ENCODE measurements at regions not wholly inside any gene's neighbourhood (a gene's known extent, or its start where the extent isn't known, plus 50 kb on each side); places are given as distances from the start of the nearest gene placed in this dataset.

DNA sequence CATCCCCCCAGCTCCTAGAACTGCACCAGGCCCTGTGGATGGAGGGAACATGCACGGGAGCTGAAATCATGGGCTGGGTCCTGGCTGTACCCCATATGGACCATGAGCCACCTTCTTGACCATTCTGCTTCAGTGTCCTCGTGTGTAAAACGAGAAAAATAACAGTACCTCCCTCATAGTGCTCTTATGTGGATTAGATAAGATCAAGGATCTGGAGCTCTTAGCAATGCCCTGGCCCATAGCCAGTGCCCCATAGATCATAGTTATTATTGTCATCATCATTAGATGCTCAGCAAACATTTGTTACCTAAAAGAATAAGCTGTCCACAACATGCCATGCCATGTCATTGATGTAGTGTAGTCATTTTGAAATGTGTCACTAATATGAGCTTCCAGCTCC lies 71.3 kb downstream of the SYNE3 start:
- Mint-ChIP-seq H3K9me3 (no peaks in the 10 kb centered on the region), H3K27me3 (no peaks in the 10 kb centered on the region), H3K4me1 (ENCODE audit: low read depth) (peaks cover 23% of the 10 kb centered on the region), H3K4me3 (no peak overlapping the region), H3K36me3 (ENCODE audit: low read depth) (peaks cover 79% of the 10 kb centered on the region), H3K27ac (peak overlapping the region; percentile 79)
- POLR2A ChIA-PET, result interaction anchor here (0.7 to 3.0 kb wide), 5 partner anchors 19 to 89 kb away, joined by 3 to 11 read pairs (median 4); no protein-coding TSS in a partner anchor
- TF ChIP-seq, protein P1, sequence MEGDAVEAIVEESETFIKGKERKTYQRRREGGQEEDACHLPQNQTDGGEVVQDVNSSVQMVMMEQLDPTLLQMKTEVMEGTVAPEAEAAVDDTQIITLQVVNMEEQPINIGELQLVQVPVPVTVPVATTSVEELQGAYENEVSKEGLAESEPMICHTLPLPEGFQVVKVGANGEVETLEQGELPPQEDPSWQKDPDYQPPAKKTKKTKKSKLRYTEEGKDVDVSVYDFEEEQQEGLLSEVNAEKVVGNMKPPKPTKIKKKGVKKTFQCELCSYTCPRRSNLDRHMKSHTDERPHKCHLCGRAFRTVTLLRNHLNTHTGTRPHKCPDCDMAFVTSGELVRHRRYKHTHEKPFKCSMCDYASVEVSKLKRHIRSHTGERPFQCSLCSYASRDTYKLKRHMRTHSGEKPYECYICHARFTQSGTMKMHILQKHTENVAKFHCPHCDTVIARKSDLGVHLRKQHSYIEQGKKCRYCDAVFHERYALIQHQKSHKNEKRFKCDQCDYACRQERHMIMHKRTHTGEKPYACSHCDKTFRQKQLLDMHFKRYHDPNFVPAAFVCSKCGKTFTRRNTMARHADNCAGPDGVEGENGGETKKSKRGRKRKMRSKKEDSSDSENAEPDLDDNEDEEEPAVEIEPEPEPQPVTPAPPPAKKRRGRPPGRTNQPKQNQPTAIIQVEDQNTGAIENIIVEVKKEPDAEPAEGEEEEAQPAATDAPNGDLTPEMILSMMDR (IDR thresholded peaks at IDR 0.05), result no peak
- Histone ChIP-seq H3K36me3 (ENCODE audit: insufficient read depth, low read length) (peaks cover 68% of the 10 kb centered on the region), H3K27ac (ENCODE audit: low read depth in 1 of 2, low read length in 2 of 2) (peak overlapping the region in 1 of 2 donors; percentile 4), H3K27me3 (ENCODE audit: control insufficient read depth in 1 of 2, insufficient read depth in 2 of 2, low read length in 2 of 2) (no peaks in the 10 kb centered on the region), H3K4me1 (ENCODE audit: insufficient read depth, low read length) (peaks cover 8% of the 10 kb centered on the region), H3K9me3 (ENCODE audit: control insufficient read depth in 1 of 2, insufficient read depth in 1 of 2, low read length in 2 of 2) (no peaks in the 10 kb centered on the region), H3K4me3 (ENCODE audit: low read length) (no peak overlapping the region)
- intact Hi-C loops (cut with DNase I, micrococcal nuclease), result no loop called here
- CTCF ChIA-PET, result interaction anchor here (3.0 kb wide), 1 partner anchor 82 kb away, joined by 17 read pairs; no protein-coding TSS in a partner anchor
- DNase-seq, result no peak
- no peak for ATAC-seq (ENCODE audit: poor library complexity)

DNA sequence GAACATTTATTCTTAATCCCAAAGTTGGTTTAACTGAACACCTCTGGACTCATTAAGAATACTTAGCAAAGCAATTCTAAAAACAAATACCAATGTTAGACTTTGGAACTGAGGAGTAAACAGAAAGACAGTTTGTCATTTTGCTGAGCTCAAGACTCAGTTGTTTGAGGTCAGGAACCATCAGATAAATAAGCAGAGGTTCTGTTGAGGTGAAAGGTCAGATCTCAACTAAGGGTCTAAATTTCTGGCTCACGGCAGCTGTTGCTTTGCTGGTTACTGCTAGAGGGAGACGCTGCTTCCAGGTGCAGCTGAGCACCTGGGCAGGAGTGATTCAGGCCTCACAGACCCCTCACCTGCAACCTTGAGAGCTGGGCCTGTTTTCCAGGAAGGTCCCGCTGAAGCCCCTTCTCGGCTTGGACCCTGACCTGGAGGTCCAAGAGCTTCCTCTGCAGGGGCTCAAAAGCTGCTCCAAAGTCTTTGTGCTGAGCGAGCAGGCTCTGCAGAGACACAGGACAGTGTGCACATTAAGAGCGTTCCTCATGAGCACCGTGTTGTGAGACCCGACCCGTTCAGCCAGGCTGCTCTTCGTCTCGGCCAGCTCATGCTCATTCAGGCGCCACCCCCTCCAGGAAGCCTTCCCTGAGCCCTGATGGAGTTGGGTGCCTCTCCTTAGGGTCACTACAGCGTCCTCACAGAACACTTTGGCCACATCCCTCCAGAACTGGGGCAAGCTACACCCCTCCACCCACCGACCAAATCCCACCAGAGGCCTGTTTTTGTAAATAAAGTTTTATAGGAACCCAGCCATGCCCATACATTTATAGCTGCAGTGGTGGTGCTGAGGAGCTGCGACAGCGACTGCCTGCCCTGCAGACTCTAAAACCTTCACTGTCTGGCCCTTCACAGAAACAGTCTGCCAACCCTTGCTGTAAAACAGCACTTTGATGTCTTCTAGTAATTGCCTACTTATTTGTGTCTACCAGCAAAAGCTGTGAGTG lies 72.0 kb downstream of the SYNE3 start:
- H3K27ac ChIP-seq (ENCODE audit: low read depth in 1 of 2, low read length in 2 of 2), result peak overlapping the region in 1 of 2 donors; percentile 4
- no peaks in the 10 kb centered on the region for H3K27me3 ChIP-seq (ENCODE audit: control insufficient read depth in 1 of 2, insufficient read depth in 2 of 2, low read length in 2 of 2)
- Mint-ChIP-seq H3K27me3 (no peaks in the 10 kb centered on the region), H3K36me3 (ENCODE audit: low read depth) (peaks cover 74% of the 10 kb centered on the region), H3K27ac (peak overlapping the region; percentile 79), H3K4me1 (ENCODE audit: low read depth) (peaks cover 23% of the 10 kb centered on the region), H3K4me3 (no peak overlapping the region), H3K9me3 (no peaks in the 10 kb centered on the region)
- H3K4me1 ChIP-seq (ENCODE audit: insufficient read depth, low read length), result peaks cover 8% of the 10 kb centered on the region
- H3K4me3 ChIP-seq (ENCODE audit: low read length), result no peak overlapping the region
- ChIA-PET POLR2A (interaction anchor here (0.6 to 3.0 kb wide), 6 partner anchors 19 to 91 kb away, joined by 3 to 11 read pairs (median 3); partner anchors contain the start of gene GLRX5), CTCF (interaction anchor here (3.0 kb wide), 1 partner anchor 83 kb away, joined by 17 read pairs; no protein-coding TSS in a partner anchor)
- DNase-seq, result no peak
- H3K9me3 ChIP-seq (ENCODE audit: control insufficient read depth in 1 of 2, insufficient read depth in 1 of 2, low read length in 2 of 2), result no peaks in the 10 kb centered on the region
- intact Hi-C loops (cut with DNase I, micrococcal nuclease), result loop anchor here in 1 of 2 experiments (5.0 kb wide), 1 partner anchor 238 kb away; no protein-coding TSS in a partner anchor
- TF ChIP-seq, protein P1 (IDR thresholded peaks at IDR 0.05), result no peak
- peaks cover 68% of the 10 kb centered on the region for H3K36me3 ChIP-seq (ENCODE audit: insufficient read depth, low read length)
- no peak for ATAC-seq (ENCODE audit: poor library complexity)

DNA sequence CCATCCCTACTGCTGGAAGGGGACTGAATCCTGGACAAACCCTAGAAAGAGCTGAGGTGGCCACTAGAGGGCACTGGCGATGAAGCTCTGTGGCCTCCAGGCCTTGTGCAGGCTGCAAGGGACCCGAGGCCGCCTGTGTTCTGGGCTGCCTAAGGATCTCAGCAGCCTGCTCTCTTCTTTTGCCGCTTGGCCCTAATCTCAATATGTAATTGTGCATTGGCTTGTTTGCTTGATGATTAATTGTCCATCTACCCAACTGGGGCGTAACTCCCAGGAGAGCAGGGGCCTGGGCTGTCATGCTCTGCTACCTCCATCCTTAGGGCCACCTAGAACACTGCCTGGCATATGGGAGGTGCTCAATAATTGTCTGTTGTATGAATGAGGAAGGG lies 73.8 kb downstream of the SYNE3 start:
- Histone ChIP-seq H3K36me3 (ENCODE audit: insufficient read depth, low read length) (peaks cover 74% of the 10 kb centered on the region), H3K27me3 (ENCODE audit: control insufficient read depth in 1 of 2, insufficient read depth in 2 of 2, low read length in 2 of 2) (no peaks in the 10 kb centered on the region), H3K9me3 (ENCODE audit: control insufficient read depth in 1 of 2, insufficient read depth in 1 of 2, low read length in 2 of 2) (no peaks in the 10 kb centered on the region), H3K27ac (ENCODE audit: low read depth in 1 of 2, low read length in 2 of 2) (peak overlapping the region in 1 of 2 donors; percentile 8), H3K4me3 (ENCODE audit: low read length) (no peak overlapping the region), H3K4me1 (ENCODE audit: insufficient read depth, low read length) (peaks cover 8% of the 10 kb centered on the region)
- H3K27me3 Mint-ChIP-seq, result no peaks in the 10 kb centered on the region
- intact Hi-C loops (cut with DNase I, micrococcal nuclease), result loop anchor here (1.0 to 5.0 kb wide), 6 partner anchors 21 to 332 kb away; partner anchors contain the start of gene GLRX5 (in 1 of the 2)
- CTCF ChIA-PET, result interaction anchor here (0.6 to 2.8 kb wide), 22 partner anchors 8 to 331 kb away, joined by 3 to 33 read pairs (median 4); partner anchors contain the start of genes GLRX5 and SYNE3
- DNase-seq (peak; percentile 65 to 86 (median 72)), ATAC-seq (ENCODE audit: poor library complexity) (peak; percentile 96)
- POLR2A ChIA-PET, result interaction anchor here (1.0 to 1.7 kb wide), 10 partner anchors 20 to 91 kb away, joined by 3 to 17 read pairs (median 6); partner anchors contain the start of gene GLRX5
- peak overlapping the region; percentile 73 for H3K27ac Mint-ChIP-seq
- peaks cover 71% of the 10 kb centered on the region for H3K36me3 Mint-ChIP-seq (ENCODE audit: low read depth)
- peaks cover 23% of the 10 kb centered on the region for H3K4me1 Mint-ChIP-seq (ENCODE audit: low read depth)
- H3K9me3 Mint-ChIP-seq, result no peaks in the 10 kb centered on the region
- TF ChIP-seq, protein P1 (IDR thresholded peaks at IDR 0.05), result peak; percentile 85
- no peak overlapping the region for H3K4me3 Mint-ChIP-seq

Measured in CD4-positive, alpha-beta T cell (primary cell).